Adipocyte (in vitro differentiated cells): ENCODE measurements at regions not wholly inside any gene's neighbourhood (a gene's known extent, or its start where the extent isn't known, plus 50 kb on each side); places are given as distances from the start of the nearest gene placed in this dataset.

Source experiments
- DNase-seq: peaks from one replicate; pipeline ENCODE4 v3.0.0-alpha.2; 2015; ENCODE audit warnings: low read depth
- H3K27me3 ChIP-seq: replicated peaks from 2 replicates; pipeline ENCODE4 v1.7.0; 2013; ENCODE audit warnings: mild to moderate bottlenecking, low read length, moderate library complexity; ENCODE audit not compliant: control insufficient read depth, insufficient read depth
- H3K36me3 ChIP-seq: 2 replicates; pipeline ENCODE4 v1.7.0; 2013; ENCODE audit warnings: low read length, mild to moderate bottlenecking, moderate library complexity; ENCODE audit not compliant: control insufficient read depth, insufficient read depth, severe bottlenecking
- H3K4me1 ChIP-seq: 2 replicates; pipeline ENCODE4 v1.7.0; 2013; ENCODE audit warnings: mild to moderate bottlenecking, low read length, moderate library complexity; ENCODE audit not compliant: control insufficient read depth, insufficient read depth
- H3K4me3 ChIP-seq: 2 replicates; pipeline ENCODE4 v1.7.0; 2013; ENCODE audit warnings: mild to moderate bottlenecking, low read length, moderate library complexity
- H3K9ac ChIP-seq: 2 replicates; pipeline ENCODE4 v1.7.0; 2013; ENCODE audit warnings: mild to moderate bottlenecking, low read length, moderate library complexity
- H3K9me3 ChIP-seq: 2 replicates; pipeline ENCODE4 v1.7.0; 2013; ENCODE audit warnings: mild to moderate bottlenecking, low read length, moderate library complexity; ENCODE audit not compliant: control insufficient read depth

- Histone ChIP-seq H3K4me3 (no peak overlapping the region), H3K36me3 (no peaks in the 10 kb centered on the region), H3K27me3 (peaks cover 63% of the 10 kb centered on the region), H3K9me3 (no peaks in the 10 kb centered on the region), H3K9ac (no peak overlapping the region), H3K4me1 (peaks cover 4% of the 10 kb centered on the region)
- DNase-seq = no peak
These were observed 250.3 kb downstream of the FOXL1 start for GRCh38 chr16:86828653-86829052.

GRCh38 chr16:86831366-86831765 lies 253.0 kb downstream of the FOXL1 start:
- Histone ChIP-seq H3K9ac (no peak overlapping the region), H3K27me3 (peaks cover 38% of the 10 kb centered on the region), H3K4me3 (no peak overlapping the region), H3K9me3 (no peaks in the 10 kb centered on the region), H3K36me3 (no peaks in the 10 kb centered on the region), H3K4me1 (peaks cover 4% of the 10 kb centered on the region)
- no peak for DNase-seq

DNA sequence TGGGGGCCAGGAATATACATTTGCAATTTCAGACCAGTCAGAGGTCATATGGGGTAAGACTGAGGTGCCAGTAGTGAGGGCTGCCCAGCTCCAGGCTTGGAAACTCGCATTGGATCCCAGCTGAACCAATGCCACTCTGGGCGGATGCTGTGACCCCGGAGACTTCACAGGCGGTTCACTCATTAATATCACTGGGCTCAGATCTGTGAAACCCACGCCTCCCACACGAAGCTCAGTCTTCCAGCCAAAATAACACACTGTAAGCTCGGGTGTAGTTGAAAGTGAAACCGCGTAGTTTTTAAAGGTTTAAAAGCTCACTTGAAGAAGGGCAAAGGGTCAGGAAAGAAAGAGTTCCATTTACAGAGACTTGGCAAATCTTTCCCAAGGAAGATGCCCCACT lies 254.8 kb downstream of the FOXL1 start:
- no peaks in the 10 kb centered on the region for H3K9me3 ChIP-seq
- DNase-seq = no peak
- H3K27me3 ChIP-seq = peaks cover 20% of the 10 kb centered on the region
- H3K36me3 ChIP-seq = no peaks in the 10 kb centered on the region
- peaks cover 13% of the 10 kb centered on the region for H3K4me1 ChIP-seq
- H3K4me3 ChIP-seq = peak overlapping the region; percentile 26
- H3K9ac ChIP-seq = no peak overlapping the region

- Histone ChIP-seq H3K9ac (no peak overlapping the region), H3K9me3 (peaks cover 10% of the 10 kb centered on the region), H3K27me3 (peaks cover 15% of the 10 kb centered on the region), H3K4me3 (no peak overlapping the region), H3K4me1 (peaks cover 13% of the 10 kb centered on the region), H3K36me3 (no peaks in the 10 kb centered on the region)
- peak; percentile 28 for DNase-seq
These were observed 256.2 kb downstream of the FOXL1 start for GRCh38 chr16:86834451-86835035.

DNA sequence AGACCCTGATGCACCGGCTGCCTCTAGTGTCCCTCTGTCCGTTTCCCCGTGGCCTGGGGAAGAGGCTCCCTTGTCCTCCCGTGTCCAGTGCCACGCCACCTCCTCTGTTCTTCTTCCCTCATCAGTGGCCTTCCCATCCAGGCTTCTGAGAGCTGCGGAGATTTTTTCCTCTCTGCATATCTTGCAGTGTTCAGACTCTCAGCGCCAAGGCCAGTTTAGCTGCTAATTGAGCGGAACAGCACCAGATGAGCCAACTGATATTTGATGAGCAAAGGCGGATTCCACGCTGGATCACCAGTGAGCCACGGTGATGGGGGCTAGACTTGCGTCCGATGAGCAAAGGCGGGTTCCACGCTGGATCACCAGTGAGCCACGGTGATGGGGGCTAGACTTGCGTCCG lies 257.6 kb downstream of the FOXL1 start:
- Histone ChIP-seq H3K4me3 (no peak overlapping the region), H3K4me1 (peaks cover 13% of the 10 kb centered on the region), H3K27me3 (peaks cover 7% of the 10 kb centered on the region), H3K9me3 (peaks cover 10% of the 10 kb centered on the region), H3K36me3 (no peaks in the 10 kb centered on the region), H3K9ac (no peak overlapping the region)
- no peak for DNase-seq

GRCh38 chr16:86836503-86837129 lies 258.3 kb downstream of the FOXL1 start:
- peaks cover 10% of the 10 kb centered on the region for H3K9me3 ChIP-seq
- H3K4me1 ChIP-seq = peaks cover 13% of the 10 kb centered on the region

GRCh38 chr16:86843812-86844211 lies 265.5 kb downstream of the FOXL1 start:
- peaks cover 30% of the 10 kb centered on the region for H3K27me3 ChIP-seq
- no peak for DNase-seq
- H3K4me1 ChIP-seq = no peaks in the 10 kb centered on the region
- H3K4me3 ChIP-seq = no peak overlapping the region
- H3K9me3 ChIP-seq = peaks cover 4% of the 10 kb centered on the region
- no peaks in the 10 kb centered on the region for H3K36me3 ChIP-seq
- no peak overlapping the region for H3K9ac ChIP-seq

More at GRCh38 chr16:86836503-86837129, 258.3 kb downstream of the FOXL1 start:
- Histone ChIP-seq H3K4me3 (no peak overlapping the region), H3K36me3 (no peaks in the 10 kb centered on the region), H3K27me3 (peaks cover 7% of the 10 kb centered on the region), H3K9ac (no peak overlapping the region)
- DNase-seq = peak; percentile 72

DNA sequence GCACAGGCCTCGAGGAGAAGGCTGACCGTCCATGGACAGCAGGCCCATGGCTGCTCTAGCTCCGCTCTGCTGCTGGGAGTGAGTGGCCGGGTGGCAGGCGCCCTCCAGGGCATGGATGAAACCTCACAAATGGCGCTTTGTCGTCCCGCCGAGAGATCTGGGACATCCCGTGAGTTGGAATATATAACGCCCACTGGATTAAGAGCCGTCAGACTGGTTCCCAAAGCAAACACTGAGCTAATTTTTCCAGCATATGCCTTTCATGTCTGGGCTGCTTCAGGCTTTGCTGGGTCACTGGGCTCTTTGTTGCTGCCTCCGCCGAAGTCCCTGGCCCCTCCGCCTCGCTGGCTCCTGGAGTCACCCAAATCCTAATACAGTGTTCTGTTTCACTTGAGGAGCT lies 266.3 kb downstream of the FOXL1 start:
- Histone ChIP-seq H3K36me3 (no peaks in the 10 kb centered on the region), H3K9ac (no peak overlapping the region), H3K9me3 (no peaks in the 10 kb centered on the region), H3K4me3 (no peak overlapping the region), H3K4me1 (no peaks in the 10 kb centered on the region), H3K27me3 (peaks cover 33% of the 10 kb centered on the region)
- DNase-seq = no peak

GRCh38 chr16:86846136-86846535 lies 267.8 kb downstream of the FOXL1 start:
- H3K9ac ChIP-seq = no peak overlapping the region
- H3K27me3 ChIP-seq = peaks cover 46% of the 10 kb centered on the region
- H3K9me3 ChIP-seq = no peaks in the 10 kb centered on the region
- H3K4me1 ChIP-seq = no peaks in the 10 kb centered on the region
- H3K4me3 ChIP-seq = no peak overlapping the region
- no peaks in the 10 kb centered on the region for H3K36me3 ChIP-seq
- DNase-seq = no peak

DNA sequence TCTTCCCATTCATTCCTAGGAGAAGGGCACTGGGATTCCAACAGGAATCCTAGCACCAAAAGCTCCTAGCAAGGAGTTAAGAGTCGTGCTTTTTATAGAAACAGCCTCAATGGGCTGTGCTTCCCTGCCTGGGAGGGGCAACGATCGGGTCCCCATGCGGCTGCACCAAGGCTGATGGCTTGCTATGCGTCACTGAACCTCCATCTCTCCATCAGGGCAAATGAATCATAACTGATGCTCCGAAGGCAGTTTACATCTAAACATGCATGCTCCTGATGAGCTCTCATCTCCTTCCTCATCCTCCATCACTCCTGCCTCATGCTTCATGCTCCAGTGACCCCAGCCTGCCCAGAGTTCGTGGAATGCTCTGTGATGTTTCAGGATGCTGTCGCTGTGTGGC lies 270.5 kb downstream of the FOXL1 start:
- H3K9ac ChIP-seq = no peak overlapping the region
- H3K36me3 ChIP-seq = no peaks in the 10 kb centered on the region
- no peaks in the 10 kb centered on the region for H3K4me1 ChIP-seq
- DNase-seq = no peak
- H3K9me3 ChIP-seq = no peaks in the 10 kb centered on the region
- no peak overlapping the region for H3K4me3 ChIP-seq
- peaks cover 46% of the 10 kb centered on the region for H3K27me3 ChIP-seq

- Histone ChIP-seq H3K36me3 (no peaks in the 10 kb centered on the region), H3K4me1 (peaks cover 5% of the 10 kb centered on the region), H3K4me3 (no peak overlapping the region), H3K9ac (no peak overlapping the region), H3K9me3 (no peaks in the 10 kb centered on the region), H3K27me3 (peaks cover 47% of the 10 kb centered on the region)
- DNase-seq = no peak
These were observed 272.3 kb downstream of the FOXL1 start for GRCh38 chr16:86850670-86851069.

- Histone ChIP-seq H3K9ac (no peak overlapping the region), H3K36me3 (no peaks in the 10 kb centered on the region), H3K9me3 (no peaks in the 10 kb centered on the region), H3K4me3 (no peak overlapping the region), H3K4me1 (peaks cover 5% of the 10 kb centered on the region), H3K27me3 (peaks cover 50% of the 10 kb centered on the region)
- DNase-seq = no peak
These were observed 273.8 kb downstream of the FOXL1 start for GRCh38 chr16:86852135-86852534.
